A673 (cell line): ENCODE measurements at regions not wholly inside any gene's neighbourhood (a gene's known extent, or its start where the extent isn't known, plus 50 kb on each side); places are given as distances from the start of the nearest gene placed in this dataset.

ENCODE experiments used
- BruUV-seq: library from RNA; stranded (reverse); fragments of 400-500 nt; replicated peaks from 2 replicates; lab custom pipeline; 2021; lab: Mats Ljungman, UMichigan
- CTCF ChIA-PET: fragments of 300-600 bp; sonication (Branson Sonifier 250); formaldehyde crosslinking; loops from one replicate; lab custom pipeline; 2022; ENCODE audit warnings: antibody characterized with exemption; lab: Charles Lee
- POLR2A ChIA-PET: fragments of 300-600 bp; sonication (Branson Sonifier 250); formaldehyde crosslinking; loops from one replicate; lab custom pipeline; 2022; ENCODE audit warnings: antibody characterized with exemption; ENCODE audit not compliant: low non-redundant PET; lab: Charles Lee
- DNase-seq: peaks from one replicate; pipeline ENCODE4 v3.0.0-alpha.2; 2015; ENCODE audit warnings: low spot score
- H3K27ac ChIP-seq: fragments of 200-600 bp; sonication (generic); 2 replicates; pipeline ENCODE4 v1.5.1; 2016; ENCODE audit warnings: mixed run types, low read depth, mild to moderate bottlenecking, mixed read lengths, antibody characterized with exemption, low read length; ENCODE audit not compliant: poor library complexity, severe bottlenecking
- H3K27me3 ChIP-seq: fragments of 200-600 bp; sonication (generic); replicated peaks from 2 replicates; pipeline ENCODE4 v1.6.1; 2017; ENCODE audit warnings: mixed run types, low read depth, mild to moderate bottlenecking, mixed read lengths, antibody characterized with exemption, low read length; ENCODE audit not compliant: insufficient read depth, poor library complexity
- H3K36me3 ChIP-seq: fragments of 200-600 bp; sonication (generic); 2 replicates; pipeline ENCODE4 v1.6.1; 2016; ENCODE audit warnings: mixed run types, mild to moderate bottlenecking, mixed read lengths, antibody characterized with exemption, low read length; ENCODE audit not compliant: insufficient read depth, poor library complexity, severe bottlenecking
- H3K4me1 ChIP-seq: fragments of 200-600 bp; sonication (generic); 2 replicates; pipeline ENCODE4 v1.6.1; 2017; ENCODE audit warnings: mixed run types, mild to moderate bottlenecking, mixed read lengths, antibody characterized with exemption, low read length; ENCODE audit not compliant: insufficient read depth, poor library complexity, severe bottlenecking
- H3K4me3 ChIP-seq: fragments of 200-600 bp; sonication (generic); 2 replicates; pipeline ENCODE4 v1.5.1; 2016; ENCODE audit warnings: low read depth, mixed run types, mild to moderate bottlenecking, mixed read lengths, low read length; ENCODE audit not compliant: poor library complexity, severe bottlenecking
- H3K9me3 ChIP-seq: fragments of 200-600 bp; sonication (generic); 2 replicates; pipeline ENCODE4 v1.6.1; 2016; ENCODE audit warnings: mixed run types, low read depth, mild to moderate bottlenecking, mixed read lengths, antibody characterized with exemption, low read length; ENCODE audit not compliant: poor library complexity, severe bottlenecking
- CTCF ChIP-seq: fragments of 300-800, 200-600 bp; sonication (generic); conservative IDR thresholded peaks from 2 replicates; pipeline ENCODE4 v1.5.1; 2017; ENCODE audit warnings: low read depth, mild to moderate bottlenecking, antibody characterized with exemption, low read length, moderate library complexity, mixed read lengths
- EZH2 ChIP-seq: fragments of 200-600 bp; sonication (generic); IDR thresholded peaks from 2 replicates; pipeline ENCODE4 v1.6.1; 2017; ENCODE audit warnings: borderline replicate concordance, low read depth, mild to moderate bottlenecking, mixed read lengths, antibody characterized with exemption, low read length; ENCODE audit not compliant: poor library complexity, severe bottlenecking
- intact Hi-C: fragments of 100-400 bp; cut with micrococcal nuclease; formaldehyde crosslinking; loops from one replicate; pipeline ENCODE4 v1.10.0; 2022; ENCODE audit not compliant: unreplicated experiment

- Histone ChIP-seq H3K4me1 (peaks cover 46% of the 10 kb centered on the region), H3K36me3 (no peaks in the 10 kb centered on the region), H3K27me3 (no peaks in the 10 kb centered on the region), H3K27ac (peak overlapping the region; percentile 29), H3K4me3 (no peak overlapping the region), H3K9me3 (no peaks in the 10 kb centered on the region)
- DNase-seq = no peak
- intact Hi-C loops = no loop called here
- no TSS peak for BruUV-seq
- POLR2A ChIA-PET = no interaction called here
- CTCF ChIA-PET = no interaction called here
- TF ChIP-seq CTCF = no peak
- no peak for TF ChIP-seq EZH2
Measured at GRCh38 chr3:106746286-106746685, 631.0 kb upstream of the CCDC54 start.

DNA sequence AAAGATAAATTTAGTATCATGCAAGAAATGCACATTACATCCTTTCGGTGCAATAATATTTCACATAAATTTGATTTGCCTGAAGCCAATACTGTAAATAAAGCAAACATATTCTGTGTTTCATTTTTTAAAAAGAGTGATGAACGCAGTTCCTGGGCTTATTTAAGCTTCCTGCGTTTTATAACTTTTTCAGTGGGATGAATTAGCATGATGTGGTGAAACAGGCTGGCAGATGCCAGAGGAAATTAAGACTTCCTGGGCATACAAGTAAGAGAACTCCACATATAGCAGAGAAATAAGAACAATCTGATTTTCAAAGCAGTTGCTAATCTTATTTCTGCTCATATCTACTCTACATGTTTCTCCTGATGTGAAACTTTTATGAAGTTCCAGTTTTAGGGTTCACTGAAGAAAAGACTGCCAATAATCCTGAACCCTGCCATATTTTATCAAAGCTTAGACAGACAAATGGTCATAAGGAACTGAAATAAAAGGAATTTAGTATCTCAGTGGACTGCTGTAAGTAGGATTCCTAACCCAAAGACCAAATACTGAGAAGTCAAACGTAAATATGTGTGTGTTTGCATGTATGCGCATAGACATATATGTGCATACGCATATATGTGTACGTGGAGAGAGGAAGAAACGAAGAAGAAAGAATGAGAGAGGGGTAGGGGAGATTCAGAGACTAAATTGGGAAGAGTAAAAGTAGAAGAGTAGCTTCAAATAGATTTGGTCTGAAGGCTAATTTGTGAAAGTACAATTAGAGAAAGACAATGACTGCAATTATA lies 628.6 kb upstream of the CCDC54 start:
- TF ChIP-seq CTCF = no peak
- TF ChIP-seq EZH2 = no peak
- ChIA-PET CTCF (no interaction called here), POLR2A (no interaction called here)
- peak; percentile 74 for DNase-seq
- BruUV-seq = no TSS peak
- Histone ChIP-seq H3K4me3 (no peak overlapping the region), H3K27me3 (no peaks in the 10 kb centered on the region), H3K4me1 (peaks cover 45% of the 10 kb centered on the region), H3K36me3 (peaks cover 4% of the 10 kb centered on the region), H3K9me3 (peaks cover 3% of the 10 kb centered on the region), H3K27ac (peak overlapping the region; percentile 84)
- intact Hi-C loops = no loop called here

DNA sequence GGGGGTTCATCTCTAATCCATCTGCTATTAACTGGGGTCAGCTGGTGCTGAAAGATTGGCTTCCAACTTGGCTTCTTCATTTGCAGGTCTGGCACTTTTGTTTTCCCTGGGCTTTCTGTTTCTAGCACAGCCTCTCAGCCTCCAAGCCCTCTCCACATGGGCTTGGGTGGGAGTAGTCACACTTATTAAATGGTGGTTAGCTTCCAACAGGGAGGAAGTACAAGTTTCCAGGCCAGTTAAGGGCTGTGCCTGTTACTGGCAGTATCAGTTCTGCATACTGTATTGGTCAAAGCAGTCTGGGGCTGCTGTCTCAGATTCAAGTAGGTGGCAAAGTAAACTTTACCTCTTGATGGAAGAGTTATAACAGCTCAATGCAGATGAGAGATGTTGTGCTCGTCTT lies 627.1 kb upstream of the CCDC54 start:
- no TSS peak for BruUV-seq
- TF ChIP-seq EZH2 (no peak), CTCF (no peak)
- peaks cover 45% of the 10 kb centered on the region for H3K4me1 ChIP-seq
- POLR2A ChIA-PET = no interaction called here
- peak; percentile 73 for DNase-seq
- intact Hi-C loops = no loop called here
- CTCF ChIA-PET = no interaction called here
- no peaks in the 10 kb centered on the region for H3K27me3 ChIP-seq
- peaks cover 15% of the 10 kb centered on the region for H3K9me3 ChIP-seq
- H3K36me3 ChIP-seq = peaks cover 8% of the 10 kb centered on the region
- no peak overlapping the region for H3K4me3 ChIP-seq
- H3K27ac ChIP-seq = peak overlapping the region; percentile 50
